Activated CD8-positive, alpha-beta T cell treated with anti-CD3 and anti-CD28 coated beads for 36 hours (primary cell): ENCODE measurements at regions not wholly inside any gene's neighbourhood (a gene's known extent, or its start where the extent isn't known, plus 50 kb on each side); places are given as distances from the start of the nearest gene placed in this dataset.

Experiments
- ATAC-seq: fragments of 200-7000 bp; cut with Tn5 transposase; one replicate; pipeline ENCODE4 v1.10.0; 2021; ENCODE audit warnings: mild to moderate bottlenecking, moderate library complexity
- CTCF ChIA-PET: fragments of 350-600 bp; sonication (Branson Sonifier 250); formaldehyde crosslinking; loops from one replicate; lab custom pipeline; 2021; ENCODE audit warnings: antibody characterized with exemption; lab: Charles Lee
- POLR2A ChIA-PET: fragments of 350-600 bp; sonication (Branson Sonifier 250); formaldehyde crosslinking; loops from one replicate; lab custom pipeline; 2021; ENCODE audit warnings: antibody characterized with exemption; lab: Charles Lee
- DNase-seq: peaks from one replicate; pipeline ENCODE4 v3.0.0-alpha.2; 2020
- H3K27ac Mint-ChIP-seq: one replicate; pipeline ENCODE4 v1.8.0; 2021; ENCODE audit warnings: mild to moderate bottlenecking, mixed read lengths
- H3K27me3 Mint-ChIP-seq: one replicate; pipeline ENCODE4 v1.8.0; 2021; ENCODE audit warnings: mixed read lengths
- H3K36me3 Mint-ChIP-seq: one replicate; pipeline ENCODE4 v1.8.0; 2021; ENCODE audit warnings: low read depth, mixed read lengths
- H3K4me1 Mint-ChIP-seq: one replicate; pipeline ENCODE4 v1.8.0; 2021; ENCODE audit warnings: low read depth, mixed read lengths
- H3K4me3 Mint-ChIP-seq: one replicate; pipeline ENCODE4 v1.8.0; 2021; ENCODE audit warnings: mild to moderate bottlenecking, moderate library complexity, mixed read lengths
- H3K9me3 Mint-ChIP-seq: one replicate; pipeline ENCODE4 v1.8.0; 2021; ENCODE audit warnings: mixed read lengths
- CTCF ChIP-seq: fragments of 200-600 bp; IDR thresholded peaks from one replicate; pipeline ENCODE4 v1.8.0; 2022; ENCODE audit warnings: antibody characterized with exemption, mild to moderate bottlenecking
- intact Hi-C: fragments of 100-400 bp; cut with micrococcal nuclease; formaldehyde crosslinking; loops from one replicate; pipeline ENCODE4 v1.10.0; 2022

- Mint-ChIP-seq H3K27ac (no peak overlapping the region), H3K9me3 (no peaks in the 10 kb centered on the region), H3K27me3 (no peaks in the 10 kb centered on the region), H3K4me3 (no peak overlapping the region), H3K36me3 (peaks cover 2% of the 10 kb centered on the region), H3K4me1 (no peaks in the 10 kb centered on the region)
- ChIA-PET CTCF (interaction anchor here (1.1 kb wide), 1 partner anchor 16 kb away, joined by 3 read pairs; no protein-coding TSS in a partner anchor), POLR2A (no interaction called here)
- DNase-seq (no peak), ATAC-seq (no peak)
- intact Hi-C loops = no loop called here
- TF ChIP-seq CTCF = no peak
Measured at GRCh38 chr17:68134046-68134637, 98.6 kb downstream of the KPNA2 start.

GRCh38 chr17:68134731-68135130 lies 99.2 kb downstream of the KPNA2 start:
- TF ChIP-seq CTCF = no peak
- Mint-ChIP-seq H3K27me3 (no peaks in the 10 kb centered on the region), H3K27ac (no peak overlapping the region), H3K4me3 (no peak overlapping the region), H3K4me1 (no peaks in the 10 kb centered on the region), H3K9me3 (no peaks in the 10 kb centered on the region), H3K36me3 (peaks cover 2% of the 10 kb centered on the region)
- no peak for DNase-seq
- CTCF ChIA-PET = interaction anchor here (1.1 kb wide), 1 partner anchor 17 kb away, joined by 3 read pairs; no protein-coding TSS in a partner anchor
- POLR2A ChIA-PET = no interaction called here
- ATAC-seq = no peak
- intact Hi-C loops = no loop called here

- Mint-ChIP-seq H3K36me3 (no peaks in the 10 kb centered on the region), H3K27me3 (no peaks in the 10 kb centered on the region), H3K4me1 (no peaks in the 10 kb centered on the region), H3K27ac (no peak overlapping the region), H3K9me3 (no peaks in the 10 kb centered on the region), H3K4me3 (no peak overlapping the region)
- DNase-seq = no peak
- intact Hi-C loops = no loop called here
- CTCF ChIA-PET = interaction anchor here (1.1 kb wide), 1 partner anchor 17 kb away, joined by 3 read pairs; no protein-coding TSS in a partner anchor
- no peak for TF ChIP-seq CTCF
- no peak for ATAC-seq
- POLR2A ChIA-PET = no interaction called here
Measured at GRCh38 chr17:68135141-68135887, 99.8 kb downstream of the KPNA2 start.

GRCh38 chr17:68141050-68141449 lies 105.5 kb downstream of the KPNA2 start:
- Mint-ChIP-seq H3K27ac (no peak overlapping the region), H3K4me3 (no peak overlapping the region), H3K27me3 (no peaks in the 10 kb centered on the region), H3K4me1 (peaks cover 4% of the 10 kb centered on the region), H3K9me3 (no peaks in the 10 kb centered on the region), H3K36me3 (no peaks in the 10 kb centered on the region)
- DNase-seq (no peak), ATAC-seq (no peak)
- ChIA-PET POLR2A (no interaction called here), CTCF (no interaction called here)
- intact Hi-C loops = no loop called here
- TF ChIP-seq CTCF = no peak

- no peaks in the 10 kb centered on the region for H3K27me3 Mint-ChIP-seq
- H3K9me3 Mint-ChIP-seq = no peaks in the 10 kb centered on the region
- ATAC-seq (no peak), DNase-seq (no peak)
- no peak for TF ChIP-seq CTCF
- H3K36me3 Mint-ChIP-seq = no peaks in the 10 kb centered on the region
- no peak overlapping the region for H3K4me3 Mint-ChIP-seq
- peaks cover 4% of the 10 kb centered on the region for H3K4me1 Mint-ChIP-seq
- ChIA-PET POLR2A (no interaction called here), CTCF (no interaction called here)
- no peak overlapping the region for H3K27ac Mint-ChIP-seq
- intact Hi-C loops = no loop called here
Measured at GRCh38 chr17:68142595-68142994, 105.2 kb upstream of the AMZ2 start.
